GF-D8 (cell line): ENCODE measurements at regions not wholly inside any gene's neighbourhood (a gene's known extent, or its start where the extent isn't known, plus 50 kb on each side); places are given as distances from the start of the nearest gene placed in this dataset.
"Not testable (repeated sequence)": the region's sequence is repeated elsewhere in the genome, so short reads cannot be mapped to it uniquely, and the experiment has no call there.

Experiments used
- DNase-seq: peaks from one replicate; lab custom pipeline; 2025; lab: John Stamatoyannopoulos, UW

DNA sequence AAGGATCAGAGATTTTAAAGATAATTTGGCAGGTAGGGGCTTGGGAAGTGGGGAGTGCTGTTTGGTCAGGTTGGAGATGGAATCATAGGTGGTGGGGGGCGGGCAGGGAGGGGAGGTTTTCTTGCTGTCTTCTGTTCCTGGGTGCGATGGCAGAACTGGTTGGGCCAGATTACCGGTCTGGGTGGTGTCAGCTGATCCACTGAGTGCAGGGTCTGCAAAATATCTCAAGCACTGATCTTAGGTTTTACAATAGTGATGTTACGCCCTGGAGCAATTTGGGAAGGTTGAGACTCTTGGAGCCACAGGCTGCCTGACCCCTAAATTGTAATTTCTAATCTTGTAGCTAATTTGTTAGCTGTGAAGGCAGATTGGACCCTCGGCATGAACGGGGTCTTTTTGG lies 78.0 kb upstream of the PARP8 start:
- not testable (repeated sequence) for DNase-seq

- DNase-seq = not testable (repeated sequence)
These were observed 75.8 kb upstream of the PARP8 start for GRCh38 chr5:50590444-50591189.

- DNase-seq = not testable (repeated sequence)
These were observed 75.1 kb upstream of the PARP8 start for GRCh38 chr5:50591338-50591737.

DNA sequence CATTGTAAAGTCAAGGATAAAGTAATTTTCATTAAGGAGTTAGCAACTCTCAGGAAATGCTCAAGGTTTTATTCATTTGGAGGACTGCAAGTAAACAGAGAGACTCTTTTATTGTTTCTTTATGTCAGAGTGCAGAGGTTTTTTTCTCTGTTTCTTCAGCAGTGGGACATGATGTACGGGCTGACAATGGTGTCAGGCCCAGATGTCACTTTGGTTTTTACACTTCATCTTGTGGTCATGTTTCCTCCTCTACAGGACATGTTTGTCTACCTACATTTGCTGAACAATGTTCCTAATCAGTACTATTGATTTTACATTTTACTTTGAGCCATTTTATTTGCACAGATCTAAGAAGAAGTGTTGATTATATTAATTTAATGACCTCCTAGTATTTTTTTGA lies 72.8 kb upstream of the PARP8 start:
- no peak for DNase-seq

DNA sequence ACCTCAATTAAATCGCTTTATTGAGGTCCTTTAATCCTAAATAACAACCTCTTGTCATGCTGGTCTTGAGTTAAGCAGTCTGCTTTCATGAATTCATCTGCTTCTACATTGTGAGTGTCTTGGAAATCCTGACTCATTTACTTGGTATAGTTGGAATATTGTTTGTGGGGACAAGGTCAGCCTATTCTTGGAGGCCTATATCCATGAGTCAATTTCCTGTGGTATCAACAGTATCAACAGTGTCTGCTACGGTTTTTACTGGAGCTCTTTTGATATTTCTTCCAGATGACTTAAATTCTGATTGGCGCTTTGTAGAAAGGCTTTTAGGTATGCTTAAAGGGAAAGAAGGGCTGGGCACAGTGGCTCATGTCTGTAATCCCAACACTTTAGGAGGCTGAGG lies 71.2 kb upstream of the PARP8 start:
- no peak for DNase-seq

DNA sequence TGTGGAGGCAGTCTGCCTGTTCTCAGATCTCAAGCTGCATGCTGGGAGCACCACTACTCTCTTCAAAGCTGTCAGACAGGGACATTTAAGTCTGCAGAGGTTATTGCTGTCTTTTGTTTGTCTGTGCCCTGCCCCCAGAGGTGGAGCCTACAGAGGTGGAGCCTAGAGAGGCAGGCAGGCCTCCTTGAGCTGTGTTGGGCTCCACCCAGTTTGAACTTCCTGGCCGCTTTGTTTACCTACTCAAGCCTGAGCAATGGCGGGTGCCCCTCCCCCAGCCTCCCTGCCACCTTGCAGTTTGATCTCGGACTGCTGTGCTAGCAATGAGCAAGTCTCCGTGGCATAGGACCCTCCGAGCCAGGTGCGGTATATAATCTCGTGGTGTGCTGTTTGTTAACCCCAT lies 64.9 kb upstream of the PARP8 start:
- DNase-seq = not testable (repeated sequence)

DNA sequence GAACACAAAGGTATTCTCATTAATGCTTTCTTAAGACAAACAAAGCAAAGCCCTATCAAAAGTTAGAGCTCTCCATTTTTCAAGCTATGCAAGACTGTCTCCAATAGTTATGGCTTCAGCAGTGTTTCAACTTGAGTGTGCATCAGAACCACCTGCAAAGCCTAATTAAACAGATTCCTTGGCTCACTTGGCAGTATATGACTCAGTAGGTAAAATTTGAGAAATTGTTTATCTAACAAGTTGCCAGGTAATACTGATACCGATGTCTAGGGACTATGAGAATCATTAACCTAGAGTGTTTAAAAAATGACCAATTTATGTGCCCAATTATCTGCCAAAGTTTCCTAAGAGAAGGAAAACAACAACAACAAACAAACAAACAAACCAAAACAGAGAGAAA lies 60.3 kb upstream of the PARP8 start:
- no peak for DNase-seq

DNA sequence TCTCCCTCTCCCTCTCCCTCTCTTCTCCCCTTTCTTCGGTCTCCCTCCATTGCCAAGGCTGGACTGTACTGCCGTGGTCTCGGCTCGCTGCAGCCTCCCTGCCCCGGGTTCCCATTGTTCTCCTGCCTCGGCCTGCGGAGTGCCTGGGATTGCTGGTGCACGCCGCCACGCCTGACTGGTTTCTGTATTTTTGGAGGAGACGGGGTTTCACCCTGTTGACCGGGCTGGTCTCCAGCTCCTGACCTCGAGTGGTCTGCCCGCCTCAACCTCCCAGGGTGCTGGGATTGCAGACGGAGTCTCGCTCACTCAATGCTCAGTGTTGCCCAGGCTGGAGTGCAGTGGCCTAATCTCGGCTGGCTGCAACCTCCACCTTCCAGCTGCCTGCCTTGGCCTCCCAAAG lies 59.0 kb upstream of the PARP8 start:
- DNase-seq = not testable (repeated sequence)

- not testable (repeated sequence) for DNase-seq
These were observed 58.3 kb upstream of the PARP8 start for GRCh38 chr5:50607953-50608705.

DNA sequence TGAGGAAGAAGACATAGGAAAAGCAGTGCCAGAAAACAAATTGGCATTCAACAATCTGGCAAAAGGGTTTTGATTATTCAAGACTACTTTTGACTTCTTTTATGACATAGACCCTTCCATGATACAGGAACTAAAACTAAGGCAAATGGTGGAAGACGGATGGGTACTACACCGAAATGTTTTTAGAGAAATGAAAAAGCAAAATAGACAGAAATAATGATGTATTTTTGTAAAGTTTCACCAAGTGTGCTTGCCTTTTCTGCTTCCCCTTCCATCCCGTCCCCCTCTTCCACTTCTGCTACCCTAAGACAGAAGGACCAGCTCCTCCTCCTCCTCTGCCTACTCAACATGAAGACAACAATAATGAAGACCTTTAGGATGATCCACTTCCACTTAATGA lies 53.4 kb upstream of the PARP8 start:
- DNase-seq = not testable (repeated sequence)
